HG03196 (cell line): ENCODE measurements at regions not wholly inside any gene's neighbourhood (a gene's known extent, or its start where the extent isn't known, plus 50 kb on each side); places are given as distances from the start of the nearest gene placed in this dataset.
"Not testable (repeated sequence)": the region's sequence is repeated elsewhere in the genome, so short reads cannot be mapped to it uniquely, and the experiment has no call there.

Experiments used
- ATAC-seq: cut with Tn5 transposase; IDR thresholded peaks from one replicate; pipeline ENCODE4 v1.9.1; 2021; ENCODE audit not compliant: unreplicated experiment

DNA sequence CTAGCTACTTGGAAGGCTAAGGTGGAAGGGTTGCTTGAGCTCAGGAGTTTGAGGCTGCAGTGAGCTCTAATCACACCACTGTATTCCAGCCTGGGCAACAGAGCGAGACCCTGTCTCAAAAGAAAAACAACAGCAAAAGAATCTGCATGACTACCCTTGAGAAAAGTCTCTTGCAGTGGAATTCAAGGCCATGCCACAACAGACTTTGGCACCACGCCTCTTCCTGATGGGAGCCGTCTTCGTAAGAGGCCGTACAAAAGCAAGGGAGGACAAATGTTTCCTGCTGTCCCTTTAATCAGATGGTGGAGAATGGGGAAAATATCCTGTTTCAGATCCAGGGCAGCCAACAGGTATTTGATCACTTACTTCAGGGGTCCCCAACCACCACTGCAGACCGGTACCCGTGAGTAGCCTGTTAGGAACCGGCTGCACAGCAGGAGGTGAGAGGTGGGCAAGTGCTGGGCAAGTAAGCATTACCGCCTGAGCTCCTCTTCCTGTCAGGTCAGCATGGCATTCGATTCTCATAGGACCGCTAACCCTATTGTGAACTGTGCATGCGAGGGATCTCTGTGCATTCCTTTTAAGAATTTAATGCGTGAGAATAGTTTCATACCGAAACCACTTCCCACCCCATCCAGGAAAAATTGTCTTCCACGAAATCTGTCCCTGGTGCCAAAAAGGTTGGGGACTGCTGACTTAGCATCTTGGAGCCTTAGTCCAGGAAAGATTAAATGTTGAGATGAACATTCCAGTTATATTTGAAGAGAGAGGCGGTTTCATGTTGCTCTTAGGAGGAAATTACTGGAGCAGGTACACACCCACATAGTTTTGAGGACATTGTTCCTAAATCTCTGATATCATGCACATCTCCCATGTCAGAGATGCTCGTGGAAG lies 94.4 kb upstream of the XPO1 start:
- no peak for ATAC-seq

DNA sequence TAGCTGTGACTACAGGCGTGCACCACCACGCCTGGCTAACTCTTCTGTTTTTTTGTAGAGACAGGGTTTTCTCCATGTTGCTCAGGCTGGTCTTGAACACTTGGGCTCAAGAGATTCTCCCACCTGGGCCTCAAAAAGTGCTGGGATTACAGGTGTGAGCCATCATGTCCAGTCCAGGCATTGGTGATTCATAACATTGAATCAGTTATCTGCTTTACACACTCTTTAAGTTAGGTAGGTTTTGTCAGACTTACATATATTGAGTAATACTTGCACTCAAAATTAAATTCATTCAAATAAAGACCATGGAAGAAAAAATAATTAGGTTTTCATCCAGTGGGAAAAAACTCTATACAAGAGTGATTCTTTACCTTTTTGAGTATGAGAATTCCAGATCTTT lies 93.2 kb upstream of the XPO1 start:
- no peak for ATAC-seq

GRCh38 chr2:61626827-61627226 lies 88.7 kb upstream of the XPO1 start:
- no peak for ATAC-seq

- no peak for ATAC-seq
These were observed 85.6 kb upstream of the XPO1 start for GRCh38 chr2:61623747-61624146.

- no peak for ATAC-seq
These were observed 82.3 kb upstream of the XPO1 start for GRCh38 chr2:61620244-61621159.

DNA sequence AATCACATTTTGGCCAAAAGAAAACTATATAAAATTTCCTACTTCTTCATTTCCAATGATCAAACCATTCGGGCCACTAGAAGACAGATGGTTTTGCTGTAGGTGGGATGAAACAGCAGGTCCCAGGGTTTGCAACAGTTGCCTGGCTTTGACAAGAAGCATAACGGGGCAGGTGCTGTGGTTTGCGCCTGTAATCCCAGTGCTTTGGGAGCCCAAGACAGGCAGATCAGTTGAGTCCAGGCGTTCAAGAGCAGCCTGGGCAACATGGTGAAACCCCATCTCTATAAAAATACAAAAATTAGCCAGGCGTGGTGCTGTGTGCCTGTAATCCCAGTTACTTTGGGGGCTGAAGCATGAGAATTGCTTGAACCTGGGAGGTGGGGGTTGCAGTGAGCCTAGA lies 81.4 kb upstream of the XPO1 start:
- no peak for ATAC-seq

- no peak for ATAC-seq
These were observed 79.5 kb upstream of the XPO1 start for GRCh38 chr2:61617610-61618009.

DNA sequence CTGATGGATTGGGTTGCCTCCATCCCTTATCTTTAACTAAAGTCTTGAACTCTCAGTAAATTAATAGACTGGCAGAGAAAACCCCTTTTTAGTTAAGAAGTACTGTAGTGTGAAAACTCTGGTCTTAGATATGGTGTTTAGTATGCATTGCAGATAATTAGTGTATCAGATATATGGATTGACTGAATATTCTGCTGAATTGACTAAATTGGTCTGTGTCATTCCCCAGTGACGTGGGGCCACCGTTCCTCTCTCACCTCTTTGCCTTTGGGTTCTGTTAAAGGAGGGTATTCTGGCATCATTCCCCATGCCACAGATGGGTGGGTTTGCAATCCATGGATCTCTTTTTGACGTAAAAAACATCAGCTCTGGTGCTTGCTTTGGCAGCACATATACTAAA lies 67.1 kb upstream of the XPO1 start:
- ATAC-seq = no peak

DNA sequence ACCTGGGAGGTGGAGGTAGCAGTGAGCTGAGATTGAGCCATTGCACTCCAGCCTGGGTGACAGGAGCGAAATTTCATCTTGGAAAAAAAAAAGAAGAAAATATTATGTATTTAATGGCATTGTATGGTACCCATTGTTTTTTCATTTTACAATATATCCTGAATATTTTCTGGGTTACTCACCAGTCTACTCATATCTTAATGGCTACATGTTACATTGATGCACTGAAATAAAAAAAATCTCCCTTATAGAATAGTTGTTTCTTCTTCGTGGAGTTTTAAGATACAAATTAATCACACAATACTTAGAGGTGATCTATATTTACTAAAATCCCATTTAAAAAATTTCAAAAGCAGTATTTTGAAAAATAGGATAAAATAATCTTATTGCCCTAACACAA lies 66.3 kb upstream of the XPO1 start:
- no peak for ATAC-seq

DNA sequence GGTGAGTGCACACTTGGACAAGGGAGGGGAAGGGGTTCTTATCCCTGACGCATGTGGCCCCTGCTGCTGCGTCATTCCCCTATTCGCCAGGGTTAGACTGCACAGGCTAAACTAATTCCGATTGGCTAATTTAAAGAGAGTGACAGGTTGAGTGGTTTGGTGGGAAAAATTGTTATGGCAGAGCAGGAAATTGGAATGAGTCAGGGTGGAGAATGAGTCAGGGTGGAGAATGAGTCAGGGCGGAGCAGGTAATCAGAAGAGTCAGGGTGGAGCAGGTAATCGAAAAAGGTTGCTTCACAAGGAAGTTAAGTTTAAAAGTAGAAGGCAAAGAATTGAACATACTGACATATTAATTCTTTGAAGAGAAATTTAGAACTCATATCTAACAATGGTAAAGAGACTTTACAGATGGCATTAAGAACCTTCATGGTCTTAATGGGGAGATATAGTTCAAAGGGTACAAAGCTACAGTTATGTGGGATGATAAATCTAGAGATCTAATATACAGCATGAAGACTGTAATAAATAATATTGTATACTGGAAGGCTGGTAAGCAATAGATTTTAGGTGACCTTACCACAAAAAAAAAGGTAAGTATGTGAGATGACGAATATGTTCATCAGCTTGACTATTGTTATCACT lies 60.5 kb upstream of the XPO1 start:
- ATAC-seq = not testable (repeated sequence)

DNA sequence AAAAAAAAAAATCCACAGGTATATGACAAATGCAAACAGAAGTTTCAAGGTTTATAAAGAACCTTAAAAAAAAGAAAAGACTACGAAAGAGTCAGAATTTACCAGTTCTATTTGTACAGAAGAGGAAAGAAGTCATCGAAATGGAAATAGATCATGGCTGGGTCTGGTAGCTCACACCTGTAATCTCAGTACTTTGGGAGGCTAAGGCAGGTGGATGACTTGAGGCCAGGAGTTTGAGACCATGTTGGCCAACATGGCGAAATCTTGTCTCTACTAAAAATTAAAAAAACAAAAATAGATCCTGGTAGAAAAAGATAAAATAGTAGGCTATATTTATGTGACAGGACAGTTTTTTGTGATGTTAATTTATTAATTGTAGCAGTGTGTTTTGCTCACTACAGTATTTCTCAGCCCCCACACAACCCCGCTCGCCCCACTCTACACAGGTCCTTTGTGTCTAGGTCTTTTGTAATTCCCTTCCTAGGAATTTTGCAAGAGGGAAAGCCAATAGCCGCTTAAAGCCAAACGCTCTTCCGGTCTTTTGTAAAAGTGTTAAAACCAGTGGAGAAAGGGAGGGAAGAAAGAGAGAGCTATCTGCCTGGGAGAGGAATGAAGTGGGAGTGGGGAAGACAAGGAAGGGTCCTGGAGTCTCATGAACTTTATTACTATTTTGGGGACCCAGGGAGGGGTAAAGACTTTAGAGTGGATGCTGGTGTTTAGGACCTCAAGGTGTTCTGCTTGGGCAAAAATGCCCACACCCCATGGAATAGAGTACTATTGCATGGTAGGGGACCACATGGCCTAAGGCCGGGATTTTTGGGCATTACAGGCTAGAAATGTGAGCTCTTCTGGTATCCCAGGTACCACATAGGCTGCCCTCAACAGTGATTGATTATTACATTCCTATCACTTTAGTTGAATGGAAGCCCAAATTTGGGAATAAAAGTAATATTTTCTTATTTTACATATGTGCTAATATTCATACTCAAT lies 59.4 kb upstream of the XPO1 start:
- ATAC-seq = no peak

- not testable (repeated sequence) for ATAC-seq
These were observed 56.0 kb upstream of the XPO1 start for GRCh38 chr2:61594201-61594600.

DNA sequence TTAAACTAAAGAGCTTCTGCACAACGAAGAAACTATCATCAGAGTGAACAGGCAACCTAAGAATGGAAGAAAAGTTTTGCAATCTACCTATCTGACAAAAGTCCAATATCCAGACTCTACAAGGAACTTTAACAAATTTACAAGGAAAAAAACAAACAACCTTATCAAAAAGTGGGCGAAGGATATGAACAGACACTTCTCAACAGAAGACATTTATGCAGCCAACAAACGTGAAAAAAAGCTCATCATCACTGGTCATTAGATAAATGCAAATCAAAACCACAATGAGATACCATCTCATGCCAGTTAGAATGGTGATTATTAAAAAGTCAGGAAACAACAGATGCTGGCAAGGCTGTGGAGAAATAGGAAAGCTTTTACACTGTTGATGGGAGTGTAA lies 55.5 kb upstream of the XPO1 start:
- not testable (repeated sequence) for ATAC-seq

DNA sequence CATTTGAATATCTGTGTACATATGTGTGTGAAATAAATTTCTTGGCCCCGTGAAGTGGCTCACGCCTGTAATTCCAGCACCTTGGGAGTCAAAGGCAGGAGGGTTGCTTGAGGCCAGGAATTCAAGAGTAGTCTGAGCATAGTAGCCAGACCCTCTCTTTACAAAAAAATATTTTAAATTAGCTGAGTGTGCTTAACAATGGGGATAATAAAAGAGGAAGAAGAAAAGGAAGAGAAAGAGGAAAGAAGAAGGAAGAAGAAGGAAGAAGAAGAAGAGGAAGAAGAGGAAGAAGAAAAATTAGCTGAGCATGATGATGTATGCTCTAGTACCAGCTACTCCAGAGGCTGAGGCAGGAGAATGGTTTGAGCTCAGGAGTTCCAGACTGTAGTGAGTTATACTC lies 52.1 kb upstream of the XPO1 start:
- no peak for ATAC-seq

DNA sequence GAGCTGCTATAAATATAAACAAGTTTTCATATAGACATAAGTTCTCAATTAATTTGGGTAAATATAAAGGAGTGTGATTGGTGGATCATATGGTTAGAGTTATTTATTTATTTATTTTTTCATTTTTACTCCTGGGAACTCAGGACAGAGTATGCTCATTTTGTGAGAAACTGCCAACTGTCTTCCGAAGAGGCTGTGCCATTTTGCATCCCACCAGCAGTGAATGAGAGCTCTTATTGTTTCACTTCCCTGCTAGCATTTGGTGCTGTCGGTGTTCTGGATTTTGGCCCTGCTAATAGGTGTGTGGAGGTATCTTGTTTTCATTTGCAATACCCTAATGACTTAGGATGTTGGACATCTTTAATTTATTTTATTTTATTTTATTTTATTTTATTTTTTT lies 50.4 kb upstream of the XPO1 start:
- ATAC-seq = no peak
